Glomerular visceral epithelial cell (primary cell): ENCODE measurements at regions not wholly inside any gene's neighbourhood (a gene's known extent, or its start where the extent isn't known, plus 50 kb on each side); places are given as distances from the start of the nearest gene placed in this dataset.
A peak's percentile ranks its signal among the peaks of the same experiment; 100 is the strongest.

ENCODE experiments used
- DNase-seq: peaks from one replicate; pipeline ENCODE4 v3.0.0-alpha.2; 2016; ENCODE audit errors: extremely low spot score

DNA sequence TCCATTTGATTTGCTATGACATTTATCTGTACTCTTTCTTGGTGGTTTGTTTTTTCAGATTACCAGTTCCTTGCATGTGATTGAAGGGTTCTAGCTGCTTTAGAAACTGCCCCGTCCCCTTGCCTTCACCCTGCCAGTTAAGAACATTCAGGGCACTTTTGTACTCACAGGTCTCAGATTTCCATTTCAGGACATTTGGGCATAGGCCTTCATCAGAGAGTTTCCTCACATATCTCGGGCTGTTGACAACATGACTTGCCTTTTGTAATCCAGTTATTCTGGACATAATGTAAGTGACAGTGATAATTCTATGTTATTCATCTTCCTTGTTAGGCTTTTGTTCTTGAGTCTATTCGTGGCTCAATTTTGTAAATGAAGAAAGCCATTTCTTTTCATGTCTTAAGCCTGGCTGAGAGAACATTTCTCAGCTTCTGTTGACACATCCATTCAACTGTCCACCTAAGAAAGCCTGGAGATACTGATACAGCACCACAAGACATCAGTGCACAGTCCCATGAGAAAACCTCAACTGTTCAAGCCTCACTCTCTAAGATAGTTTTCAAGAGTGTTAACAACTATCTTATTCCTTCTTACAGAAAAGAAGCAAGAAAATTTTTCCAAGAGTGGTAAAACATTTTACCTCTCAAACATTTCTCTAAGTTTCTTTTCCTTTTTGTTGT, 209.3 kb upstream of the SGK1 start:
- no peak for DNase-seq

DNA sequence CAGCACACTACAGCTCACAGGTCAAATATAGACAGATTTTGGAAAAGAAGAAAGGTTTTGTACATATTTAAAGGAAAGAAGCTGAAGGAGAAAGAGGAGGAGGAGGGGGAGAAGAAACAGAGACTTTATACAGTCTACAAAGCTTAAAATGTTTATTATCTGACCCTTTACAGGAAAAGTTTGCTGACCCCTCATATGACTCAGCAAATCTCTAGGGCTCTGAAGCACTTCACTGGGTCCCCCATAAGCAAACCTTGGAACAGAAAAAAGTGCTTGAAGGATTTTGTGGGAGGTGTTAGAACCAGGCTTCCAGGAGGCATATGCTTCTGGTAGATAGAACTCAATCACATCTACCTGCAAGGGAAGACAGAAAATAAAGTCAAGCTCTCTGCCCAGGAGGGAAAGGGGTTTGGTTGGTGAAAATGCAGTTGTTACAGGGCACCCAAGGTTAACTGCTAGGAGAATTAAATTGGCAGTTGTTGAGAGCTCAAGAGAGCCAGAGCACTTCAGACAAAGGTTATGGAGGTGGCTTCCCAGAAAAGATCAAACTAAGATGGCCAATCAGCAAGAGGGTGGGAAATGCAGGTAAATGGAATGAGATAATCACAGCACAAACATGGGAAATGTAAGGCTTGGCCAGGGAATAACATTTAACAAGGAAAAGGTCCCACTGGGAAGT, 207.4 kb upstream of the SGK1 start:
- no peak for DNase-seq

DNA sequence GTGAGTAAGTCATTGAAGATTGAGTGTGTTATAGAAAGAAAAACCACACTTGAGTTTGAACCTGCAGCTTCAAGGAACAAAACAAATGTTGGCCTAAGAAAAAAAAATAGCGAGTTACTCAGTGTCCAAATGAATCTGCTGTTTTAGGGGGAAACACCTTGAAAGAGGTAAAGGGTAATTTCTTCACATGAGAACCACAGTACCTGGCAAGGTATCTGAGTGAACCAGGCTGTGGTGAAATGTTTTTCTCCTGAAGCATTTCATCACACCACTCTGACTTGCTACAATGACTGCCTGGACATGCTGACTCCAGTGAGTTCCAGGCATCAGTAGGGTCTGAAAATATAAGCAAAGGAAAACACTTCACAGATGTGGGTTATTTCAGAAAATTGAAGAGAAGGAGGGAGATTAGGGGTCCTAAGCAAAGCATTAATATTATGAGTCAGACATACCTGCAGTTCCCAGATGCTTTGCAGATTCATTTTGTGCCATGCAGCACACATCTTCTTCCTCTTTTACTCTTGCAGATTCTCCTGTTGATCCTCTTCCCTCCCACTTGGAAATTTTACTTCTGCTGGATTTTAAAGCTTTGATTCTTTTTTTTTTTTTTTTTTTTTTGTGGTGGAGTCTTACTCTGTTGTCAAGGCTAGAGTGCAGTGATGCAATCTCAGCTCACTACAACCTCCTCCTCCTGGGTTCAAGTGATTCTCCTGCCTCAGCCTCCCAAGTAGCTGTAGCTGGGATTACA, 206.2 kb upstream of the SGK1 start:
- DNase-seq = no peak

DNA sequence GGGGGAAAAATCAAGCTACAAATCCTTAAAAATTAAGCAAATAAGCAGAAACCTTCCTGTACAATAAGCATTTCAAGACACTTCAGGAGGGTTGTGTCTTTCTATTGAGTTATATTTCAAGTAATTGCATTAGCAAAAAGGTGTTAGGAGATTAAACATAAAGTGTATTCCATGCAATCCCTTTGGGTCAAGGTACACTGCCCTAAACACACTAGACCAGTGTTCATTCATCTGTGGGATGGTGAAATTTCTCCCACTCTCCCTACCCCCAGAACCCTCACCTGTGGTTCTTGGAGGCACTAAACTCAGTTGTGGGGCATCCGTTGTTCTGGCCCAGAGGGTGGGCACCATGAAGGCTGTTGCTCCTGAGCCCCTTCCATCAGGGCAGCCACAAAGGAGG, 205.1 kb upstream of the SGK1 start:
- DNase-seq = no peak

DNA sequence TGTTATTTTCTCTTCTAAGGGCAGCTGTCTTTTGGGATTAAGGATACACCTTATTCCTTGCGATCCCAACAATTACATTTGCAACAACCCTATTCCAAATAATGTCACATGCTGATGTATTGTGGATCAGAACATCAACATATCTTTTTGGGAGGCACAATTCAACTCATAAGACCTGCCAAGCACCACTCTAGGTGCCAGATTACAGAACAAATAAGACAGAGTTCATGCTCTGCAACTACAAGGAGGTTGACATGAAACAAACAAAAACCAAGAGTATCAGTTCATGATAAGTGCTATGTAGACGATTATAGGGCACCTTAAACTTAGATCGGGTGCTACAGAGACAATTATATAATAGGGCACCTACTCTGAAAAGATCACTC, 203.2 kb upstream of the SGK1 start:
- DNase-seq = no peak

DNA sequence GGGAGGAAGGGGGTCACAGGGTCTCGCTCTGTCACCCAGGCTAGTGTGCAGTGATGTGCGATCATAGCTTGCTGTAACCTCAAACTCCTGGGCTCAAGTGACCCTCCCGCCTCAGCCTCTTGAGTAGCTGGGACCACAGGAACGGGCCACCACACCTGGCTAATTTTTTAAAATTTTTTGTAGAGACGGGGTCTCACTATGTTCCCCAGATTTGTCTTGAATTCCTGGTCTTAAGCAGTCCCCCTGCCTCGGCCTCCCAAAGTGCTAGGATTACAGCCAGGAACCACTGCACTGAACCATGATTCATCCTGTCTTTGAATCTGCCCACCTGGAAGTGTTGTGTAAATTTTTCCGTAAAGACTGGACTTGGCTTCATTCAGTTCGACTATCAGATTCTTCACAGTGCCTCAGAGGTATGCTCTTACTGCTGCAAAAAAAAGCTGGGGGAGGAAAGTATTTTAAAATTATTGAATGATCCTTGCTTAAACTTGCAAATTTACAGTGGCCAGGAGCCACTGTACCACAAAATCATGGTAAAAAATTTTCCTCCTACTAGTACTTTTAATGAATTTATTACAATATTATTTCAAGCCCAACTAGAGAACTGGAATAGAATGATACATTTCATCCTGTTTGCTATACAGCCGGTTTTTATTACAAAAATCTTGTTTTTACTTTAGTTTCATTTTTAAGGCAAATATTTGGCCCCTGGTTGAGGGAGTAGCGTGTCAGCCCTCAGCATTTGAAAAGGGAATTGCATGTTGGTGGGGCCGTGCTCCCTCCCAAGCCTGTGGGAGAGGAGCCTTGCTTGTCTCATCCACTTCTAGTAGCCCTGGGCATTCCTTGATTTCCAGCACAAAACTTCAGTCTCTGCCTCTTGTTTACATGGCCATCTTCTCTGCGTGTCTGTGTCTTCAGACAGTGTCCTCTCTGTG, 202.5 kb upstream of the SGK1 start:
- peak; percentile 32 for DNase-seq

DNA sequence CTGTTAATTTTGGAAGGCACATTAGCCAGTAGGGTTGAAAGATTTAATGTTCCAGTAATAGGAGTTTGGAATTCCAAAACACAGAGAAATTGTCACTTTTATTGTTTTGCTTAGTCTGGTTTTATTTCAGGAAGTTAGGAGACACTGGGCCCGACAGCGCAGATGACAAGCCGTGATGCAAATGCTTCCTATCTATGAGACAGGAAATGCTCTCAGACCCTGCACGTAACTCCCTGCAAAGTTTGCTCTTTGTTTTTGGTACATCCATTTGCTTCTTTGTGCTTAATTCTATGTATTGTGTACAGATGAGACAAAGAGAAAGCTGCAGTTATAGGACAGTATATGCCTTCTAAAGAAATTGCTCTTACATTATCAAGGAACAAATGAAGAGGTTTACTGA, 201.6 kb upstream of the SGK1 start:
- no peak for DNase-seq

DNA sequence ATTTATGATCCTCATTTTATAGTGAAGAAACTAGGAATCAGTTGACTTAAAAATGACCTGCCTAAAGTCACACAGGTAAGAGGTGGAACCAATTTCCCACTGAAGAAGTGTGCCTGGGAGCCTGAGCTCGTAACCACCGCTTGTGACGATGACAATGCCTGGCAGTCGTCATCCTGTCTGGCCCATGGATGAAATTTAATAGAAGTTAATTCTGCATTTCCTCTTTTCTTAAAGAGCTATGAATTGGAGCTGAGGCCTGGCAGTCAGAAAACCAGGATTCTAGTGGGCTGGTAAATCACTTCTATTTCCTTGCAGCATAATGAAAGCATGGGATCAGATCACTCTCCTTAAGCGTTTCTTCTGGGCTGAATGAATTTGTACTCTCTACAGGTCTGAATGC, 200.0 kb upstream of the SGK1 start:
- no peak for DNase-seq

DNA sequence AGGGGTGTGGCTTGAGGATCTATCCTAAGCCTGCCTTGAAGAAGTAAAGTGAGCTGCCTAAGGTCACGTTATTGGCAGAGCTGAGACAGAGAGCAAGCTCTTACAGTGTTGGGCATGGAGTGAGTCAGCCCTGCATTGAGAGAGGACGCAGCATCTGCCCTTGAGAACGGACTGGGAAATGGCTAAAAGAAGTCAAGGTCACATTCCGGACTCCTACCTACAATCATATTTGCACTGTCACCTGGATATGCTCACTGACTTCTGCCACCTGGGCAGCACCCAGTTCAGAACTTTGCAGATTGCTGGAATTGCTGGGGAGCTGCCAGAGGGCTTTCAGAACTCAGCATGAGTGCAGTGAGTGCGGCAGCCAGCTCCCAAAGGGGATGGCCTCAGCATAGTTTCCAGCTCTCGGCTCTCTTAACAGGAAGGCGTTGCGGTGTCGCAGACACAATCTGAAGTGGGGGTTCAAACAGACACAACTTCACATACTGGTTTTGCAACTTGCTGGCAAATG, 199.3 kb upstream of the SGK1 start:
- peak; percentile 63 for DNase-seq

DNA sequence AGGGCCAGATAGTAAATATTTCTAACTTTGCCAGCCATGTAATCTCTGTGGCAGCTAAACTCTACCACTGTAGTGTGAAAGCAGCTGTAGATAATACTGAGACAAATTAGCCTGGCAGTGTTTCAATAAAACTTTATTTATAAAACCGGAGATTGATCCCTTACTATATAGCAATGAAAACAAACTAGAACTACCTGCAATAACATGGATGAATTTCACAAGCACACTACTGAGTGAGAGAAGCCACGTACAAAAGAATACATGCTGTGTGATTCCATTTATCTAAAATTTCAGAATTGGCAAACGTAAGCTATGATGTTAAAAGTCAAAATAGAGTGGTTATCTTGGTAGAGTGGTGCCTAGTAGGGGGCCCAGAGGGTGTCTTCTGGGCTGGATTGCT, 198.7 kb upstream of the SGK1 start:
- no peak for DNase-seq

DNA sequence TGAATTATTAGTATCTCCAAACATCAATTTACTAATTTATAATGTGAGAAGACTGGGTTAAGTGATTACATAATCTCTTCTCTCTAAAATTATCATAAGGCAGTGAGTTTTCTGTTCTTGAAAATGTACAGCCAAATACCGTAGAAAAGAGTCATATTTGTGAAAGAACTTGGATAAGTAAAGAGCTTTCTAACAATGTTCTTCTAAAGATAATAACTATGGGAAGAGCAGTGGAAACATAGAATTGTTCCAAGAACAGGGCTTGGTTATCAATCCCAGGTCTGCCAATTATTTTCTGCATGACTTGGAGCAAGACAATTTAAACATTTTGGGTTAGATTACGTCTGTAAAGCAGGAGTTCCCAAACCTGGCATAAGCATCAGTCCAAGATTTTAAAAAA, 198.1 kb upstream of the SGK1 start:
- DNase-seq = no peak

DNA sequence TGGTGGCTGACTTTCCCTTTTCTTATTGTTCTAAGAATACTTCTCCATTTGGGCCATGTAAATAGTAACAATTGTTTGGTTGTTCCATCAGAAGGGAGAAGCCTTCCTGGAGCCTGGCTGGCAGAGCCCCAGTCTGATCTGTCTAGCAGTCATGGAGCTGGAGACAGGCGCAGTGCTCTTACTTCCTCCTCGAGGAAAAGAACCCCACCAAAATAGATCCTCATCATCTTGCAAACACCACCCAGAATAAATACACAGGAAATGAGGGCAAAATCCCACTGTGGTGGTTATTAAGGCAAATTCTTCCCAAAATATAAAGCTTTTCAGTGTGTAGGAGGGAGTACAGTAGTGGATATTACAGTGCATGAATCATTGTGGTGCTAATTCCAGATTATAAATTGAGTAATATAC, 195.1 kb upstream of the SGK1 start:
- DNase-seq = no peak

DNA sequence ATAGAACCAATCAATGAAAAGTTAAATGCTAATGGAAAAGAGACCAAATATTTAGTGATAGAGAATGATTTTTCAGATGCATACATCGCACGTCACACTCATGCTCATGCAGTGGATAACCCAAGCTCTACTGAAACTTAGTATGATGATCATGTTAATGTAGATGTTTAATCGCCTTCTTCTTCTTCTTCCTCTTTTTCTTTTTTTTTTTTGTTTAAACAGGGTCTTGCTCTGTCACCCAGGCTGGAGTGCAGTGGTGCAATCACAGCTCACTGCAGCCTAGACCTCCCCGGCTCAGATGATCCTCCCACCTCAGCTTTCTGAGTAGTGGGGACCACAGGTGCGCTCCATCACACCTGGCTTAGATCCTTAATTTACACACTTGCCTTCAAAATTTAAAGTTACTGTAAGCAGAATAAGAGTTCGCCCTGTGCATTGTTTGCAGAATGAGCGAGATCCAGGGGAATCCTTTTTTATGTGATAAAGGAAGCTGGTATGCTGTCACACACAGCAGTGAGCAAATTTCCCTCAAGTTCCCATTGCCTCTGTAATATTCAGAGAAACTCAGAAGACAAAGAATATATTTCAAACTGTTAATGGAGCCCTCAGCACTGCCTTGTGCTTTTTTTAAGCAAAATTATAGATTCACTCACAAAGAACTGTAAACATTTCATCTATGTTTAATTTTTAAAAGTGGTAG, 194.2 kb upstream of the SGK1 start:
- no peak for DNase-seq

DNA sequence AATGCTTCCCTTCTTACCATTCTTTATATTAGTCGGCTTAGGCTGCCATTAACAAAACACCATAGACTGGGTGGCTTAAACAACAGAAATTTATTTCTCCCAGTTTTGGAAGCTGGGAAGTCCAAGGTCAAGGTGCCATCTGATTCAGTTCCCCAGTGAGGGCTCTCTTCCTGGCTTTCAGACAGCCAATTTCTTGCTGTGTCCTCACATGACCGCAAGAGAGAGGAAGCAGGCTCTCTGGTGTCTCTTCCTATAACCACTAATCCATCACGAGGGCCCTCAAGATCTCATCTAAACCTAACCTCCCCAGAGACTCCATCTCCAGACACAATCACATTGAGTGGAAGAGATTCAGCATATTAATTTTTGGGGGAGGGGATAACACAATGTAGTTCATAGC, 193.0 kb upstream of the SGK1 start:
- DNase-seq = no peak

DNA sequence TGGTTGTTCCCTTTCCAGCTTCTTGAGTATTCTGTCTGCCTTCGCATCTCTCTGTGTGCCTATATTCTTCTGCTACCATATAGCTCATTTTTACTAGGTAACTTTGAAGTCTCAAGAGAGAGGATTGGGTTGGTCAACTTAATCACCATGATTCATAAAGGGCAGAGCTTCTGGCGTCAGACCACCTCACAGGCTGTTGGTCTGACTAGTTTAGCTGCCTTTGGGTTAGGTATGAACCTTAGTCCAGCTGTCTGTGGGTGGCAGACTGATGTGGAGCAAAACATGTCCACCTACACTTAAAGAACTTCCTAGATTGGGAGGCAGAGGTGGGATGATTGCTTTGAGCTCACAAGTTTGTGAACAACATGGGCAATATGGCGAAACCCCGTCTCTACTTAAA, 192.2 kb upstream of the SGK1 start:
- no peak for DNase-seq

DNA sequence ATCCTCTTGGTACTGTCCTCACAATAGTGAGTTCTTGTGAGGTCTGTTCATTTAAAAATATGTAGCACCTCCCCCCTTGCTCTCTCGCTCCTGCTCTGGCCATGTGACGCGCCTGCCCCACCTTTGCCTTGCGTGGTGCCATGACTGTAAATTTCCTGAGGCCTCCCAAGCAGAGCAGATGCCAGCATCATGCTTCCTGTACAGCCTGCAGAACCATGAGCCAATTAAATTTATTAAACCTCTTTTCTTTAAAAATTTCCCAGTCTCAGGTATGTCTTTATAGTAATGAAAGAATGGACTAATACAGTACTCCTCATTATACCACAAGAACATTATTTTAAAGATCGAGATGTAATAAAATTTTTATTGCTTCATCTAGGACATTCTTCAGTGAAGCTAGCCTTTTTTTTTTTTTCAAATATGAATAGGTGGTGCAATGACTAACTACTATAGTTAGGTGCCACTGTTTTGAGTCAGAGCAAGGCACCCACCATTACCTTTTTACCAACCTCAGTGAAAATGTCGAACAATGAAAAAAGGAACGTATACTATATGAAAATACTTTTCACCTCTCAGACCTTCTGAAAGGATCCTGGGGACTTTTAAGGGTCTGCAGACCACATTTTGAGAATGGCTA, 191.1 kb upstream of the SGK1 start:
- no peak for DNase-seq

DNA sequence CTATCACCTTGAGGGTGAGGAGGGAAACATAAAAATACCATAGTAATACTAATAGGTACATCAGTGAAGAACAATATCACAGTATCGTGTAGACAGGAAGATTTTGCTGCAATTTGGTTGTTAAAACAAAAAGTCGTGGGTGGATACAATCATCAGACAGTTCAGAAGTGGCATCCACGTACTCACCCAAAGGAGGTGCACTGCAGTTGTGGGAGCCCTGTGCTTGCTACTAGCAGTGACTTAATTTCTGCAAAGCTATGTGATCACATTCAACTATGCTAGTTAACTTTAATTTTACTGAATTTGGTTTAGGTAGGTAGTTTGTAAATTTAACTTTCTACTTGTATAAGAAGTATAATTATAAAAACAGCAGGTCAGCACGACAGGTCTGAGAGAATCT, 188.2 kb upstream of the SGK1 start:
- DNase-seq = no peak

DNA sequence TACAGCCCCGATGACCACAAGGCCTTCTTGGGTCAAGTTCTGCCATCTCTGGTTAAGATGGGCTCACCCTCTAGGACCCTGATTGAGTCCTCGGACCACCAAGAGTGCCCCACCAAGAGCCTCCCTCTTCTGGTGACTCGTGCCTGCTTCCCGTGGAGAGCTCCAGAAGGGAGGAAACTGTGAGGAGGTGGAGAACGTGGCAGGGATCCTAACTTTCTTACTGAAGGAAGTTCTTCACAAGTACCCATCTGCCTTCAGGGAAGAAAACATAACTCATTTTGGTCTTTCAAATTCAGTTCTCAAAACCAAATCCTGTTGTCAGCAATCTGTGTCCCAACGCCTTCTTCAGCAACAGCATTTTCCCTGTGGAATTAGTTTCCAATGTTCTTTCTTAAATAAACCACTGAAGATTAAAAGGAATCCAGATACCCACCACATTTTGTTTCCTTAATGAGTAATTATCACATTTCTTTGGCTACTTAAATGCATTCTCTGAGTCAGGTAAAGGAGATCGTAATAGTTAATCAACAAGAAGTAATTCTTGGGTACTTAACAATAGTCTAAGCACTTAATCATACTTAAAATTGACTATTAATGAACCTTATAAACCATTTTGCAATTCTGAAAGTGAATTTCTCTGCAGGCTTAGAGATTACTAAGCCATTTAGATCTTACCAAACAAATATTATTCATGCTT, 185.8 kb upstream of the SGK1 start:
- no peak for DNase-seq

DNA sequence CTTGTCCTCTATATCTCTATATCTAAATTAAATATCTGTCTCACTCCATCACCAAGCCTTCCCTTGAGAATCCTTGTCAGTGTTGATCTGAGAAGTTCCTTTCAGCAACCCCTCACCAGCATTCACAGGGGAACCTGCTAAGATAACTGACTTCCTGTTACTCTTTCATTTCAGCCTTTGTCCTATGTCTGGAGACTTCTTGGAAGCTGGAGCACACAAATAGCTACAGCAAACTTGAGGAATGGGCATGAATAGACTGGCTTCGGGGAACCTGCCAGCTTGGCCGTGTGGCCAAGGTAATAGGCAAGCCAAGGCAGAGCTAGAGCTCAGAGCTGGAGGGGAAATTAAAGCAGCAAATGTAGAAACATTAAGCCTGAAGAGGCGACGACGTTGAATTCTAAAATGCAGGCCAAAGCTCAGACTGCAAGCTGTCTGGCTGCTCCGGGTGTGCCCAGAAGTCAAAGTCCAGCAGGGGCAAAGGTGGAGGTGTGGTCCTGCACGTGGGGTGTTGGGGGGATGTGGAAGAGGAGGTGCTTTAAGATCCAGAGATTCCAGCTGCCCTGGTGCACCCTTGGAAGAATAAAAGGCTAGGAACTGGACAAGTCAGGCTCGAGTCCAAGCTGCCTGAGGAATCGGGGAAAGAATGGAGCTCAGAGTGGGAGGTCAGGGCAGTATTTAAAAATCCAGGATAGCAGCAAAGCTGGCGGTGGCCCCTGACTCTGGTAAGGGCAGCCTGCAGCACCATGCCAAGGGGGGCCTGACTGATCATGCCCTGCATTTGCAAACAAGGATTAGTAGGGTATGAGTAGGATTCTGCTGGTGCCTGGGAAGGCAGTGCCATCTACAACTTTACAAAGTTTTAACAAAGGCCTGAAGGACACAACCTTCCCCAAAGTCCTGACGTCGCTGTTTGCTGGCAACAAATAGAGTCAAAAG, 185.0 kb upstream of the SGK1 start:
- no peak for DNase-seq
